GM23338 (cell line): ENCODE measurements at regions not wholly inside any gene's neighbourhood (a gene's known extent, or its start where the extent isn't known, plus 50 kb on each side); places are given as distances from the start of the nearest gene placed in this dataset.

Experiments used
- ATAC-seq: fragments of 200-7000 bp; cut with Tn5 transposase; 3 replicates; pipeline ENCODE4 v1.9.1; 2020
- DNase-seq: peaks from one replicate; pipeline ENCODE4 v3.0.0-alpha.2; 2015; ENCODE audit warnings: low spot score
- H2AFZ ChIP-seq: fragments of 200-600 bp; sonication (generic); 2 replicates; pipeline ENCODE4 v1.8.0; 2016; ENCODE audit warnings: antibody characterized with exemption, mild to moderate bottlenecking, moderate library complexity
- H3F3A ChIP-seq: fragments of 200-600 bp; sonication (generic); replicated peaks from 2 replicates; pipeline ENCODE4 v1.8.0; 2017; ENCODE audit warnings: antibody characterized with exemption, mixed run types, low read depth
- H3K27ac ChIP-seq: fragments of 200-600 bp; sonication (generic); 2 replicates; pipeline ENCODE4 v1.6.1; 2016; ENCODE audit warnings: low read depth
- H3K27me3 ChIP-seq: fragments of 200-600 bp; sonication (generic); 2 replicates; pipeline ENCODE4 v1.8.0; 2016; ENCODE audit warnings: mild to moderate bottlenecking, mixed run types, moderate library complexity; ENCODE audit not compliant: insufficient read depth
- H3K36me3 ChIP-seq: fragments of 200-600 bp; sonication (generic); 2 replicates; pipeline ENCODE4 v1.8.0; 2016; ENCODE audit warnings: mild to moderate bottlenecking; ENCODE audit not compliant: insufficient read depth
- H3K4me1 ChIP-seq: fragments of 200-600 bp; sonication (generic); 2 replicates; pipeline ENCODE4 v1.8.0; 2016; ENCODE audit warnings: mild to moderate bottlenecking, moderate library complexity; ENCODE audit not compliant: insufficient read depth
- H3K4me2 ChIP-seq: fragments of 200-600 bp; sonication (generic); 2 replicates; pipeline ENCODE4 v1.7.1; 2017; ENCODE audit warnings: mixed run types
- H3K4me3 ChIP-seq: fragments of 200-600 bp; sonication (generic); 2 replicates; pipeline ENCODE4 v1.6.1; 2016; ENCODE audit warnings: mixed run types
- H3K79me2 ChIP-seq: fragments of 200-600 bp; sonication (generic); replicated peaks from 2 replicates; pipeline ENCODE4 v1.8.0; 2017; ENCODE audit warnings: mild to moderate bottlenecking; ENCODE audit not compliant: insufficient read depth
- H3K9me2 ChIP-seq: fragments of 200-600 bp; sonication (generic); 2 replicates; pipeline ENCODE4 v1.8.0; 2017; ENCODE audit not compliant: insufficient read depth
- H4K20me1 ChIP-seq: fragments of 200-600 bp; sonication (generic); replicated peaks from 2 replicates; pipeline ENCODE4 v1.8.0; 2017; ENCODE audit warnings: mild to moderate bottlenecking; ENCODE audit not compliant: insufficient read depth
- H3K27ac Mint-ChIP-seq: 2 replicates; pipeline ENCODE4 v1.8.0; 2020; ENCODE audit warnings: inconsistent platforms, mild to moderate bottlenecking, moderate library complexity, mixed read lengths
- H3K27me3 Mint-ChIP-seq: 3 replicates; pipeline ENCODE4 v1.8.0; 2022; ENCODE audit warnings: low read depth, mild to moderate bottlenecking, moderate library complexity, mixed read lengths, inconsistent platforms; ENCODE audit not compliant: insufficient read depth, poor library complexity
- H3K36me3 Mint-ChIP-seq: 3 replicates; pipeline ENCODE4 v1.8.0; 2021; ENCODE audit warnings: low read depth, mild to moderate bottlenecking, inconsistent platforms, moderate library complexity, mixed read lengths
- H3K4me1 Mint-ChIP-seq: 3 replicates; pipeline ENCODE4 v1.8.0; 2020; ENCODE audit warnings: mild to moderate bottlenecking, inconsistent platforms, mixed read lengths
- H3K4me3 Mint-ChIP-seq: 3 replicates; pipeline ENCODE4 v1.8.0; 2021; ENCODE audit warnings: moderate library complexity, mild to moderate bottlenecking, inconsistent platforms, mixed read lengths
- H3K9me3 Mint-ChIP-seq: 3 replicates; pipeline ENCODE4 v1.8.0; 2020; ENCODE audit warnings: moderate library complexity, mild to moderate bottlenecking, inconsistent platforms, mixed read lengths
- CREB1 ChIP-seq: fragments of 250-450 bp; sonication (Bioruptor Pico); IDR thresholded peaks from 2 replicates; pipeline ENCODE4 v1.5.0; 2020; ENCODE audit warnings: low read depth, mild to moderate bottlenecking, moderate library complexity
- CTCF ChIP-seq, 2 experiments: fragments of 200-600 bp in 1 of 2; sonication (generic) in 1 of 2; conservative IDR thresholded peaks; 2 replicates each; pipeline versions ENCODE4 v1.5.1 to v1.6.1; 2016 to 2017; ENCODE audit warnings: antibody characterized with exemption in 2 of 2, low read depth in 2 of 2, mild to moderate bottlenecking in 2 of 2, moderate library complexity in 1 of 2
- ETS1 ChIP-seq: IDR thresholded peaks from 2 replicates; pipeline ENCODE4 v1.6.1; 2016; ENCODE audit warnings: antibody characterized with exemption
- EZH2 ChIP-seq: fragments of 200-600 bp; sonication (generic); IDR thresholded peaks from one replicate; pipeline ENCODE4 v1.8.0; 2017; ENCODE audit warnings: antibody characterized with exemption, mild to moderate bottlenecking, low read depth; ENCODE audit not compliant: unreplicated experiment
- EZH2phosphoT487 ChIP-seq: fragments of 200-600 bp; sonication (generic); IDR thresholded peaks from one replicate; pipeline ENCODE4 v1.8.1; 2018; ENCODE audit warnings: antibody characterized with exemption; ENCODE audit not compliant: unreplicated experiment
- JUNB ChIP-seq: IDR thresholded peaks from one replicate; pipeline ENCODE4 v1.6.1; 2016; ENCODE audit warnings: antibody characterized with exemption; ENCODE audit not compliant: unreplicated experiment
- NANOG ChIP-seq: IDR thresholded peaks from 2 replicates; pipeline ENCODE4 v1.6.1; 2016; ENCODE audit warnings: antibody characterized with exemption, borderline replicate concordance
- POLR2AphosphoS5 ChIP-seq: IDR thresholded peaks from 2 replicates; pipeline ENCODE4 v1.6.1; 2016; ENCODE audit warnings: antibody characterized with exemption, low read depth
- REST ChIP-seq: IDR thresholded peaks from one replicate; pipeline ENCODE4 v1.6.1; 2018; ENCODE audit warnings: antibody characterized with exemption; ENCODE audit not compliant: unreplicated experiment
- STAT1 ChIP-seq: IDR thresholded peaks from one replicate; pipeline ENCODE4 v1.6.1; 2016; ENCODE audit warnings: antibody characterized with exemption; ENCODE audit not compliant: unreplicated experiment
- ZNF114 ChIP-seq: fragments of 250-450 bp; sonication (Bioruptor Pico); IDR thresholded peaks from 2 replicates; pipeline ENCODE4 v1.5.0; 2020; ENCODE audit warnings: mild to moderate bottlenecking, moderate library complexity
- ZNF331 ChIP-seq: fragments of 250-450 bp; sonication (Bioruptor Pico); IDR thresholded peaks from 2 replicates; pipeline ENCODE4 v1.5.0; 2020; ENCODE audit warnings: low read depth, mild to moderate bottlenecking, moderate library complexity
- ZNF462 ChIP-seq: fragments of 250-450 bp; sonication (Bioruptor Pico); IDR thresholded peaks from 2 replicates; pipeline ENCODE4 v1.5.0; 2020; ENCODE audit warnings: mild to moderate bottlenecking, moderate library complexity

GRCh38 chr15:62826561-62826960, 216.0 kb upstream of the TPM1 start:
- Histone ChIP-seq H3K27me3 (no peaks in the 10 kb centered on the region), H3K27ac (no peak overlapping the region), H3K9me2 (peaks cover 18% of the 10 kb centered on the region; the same call in 1 of the 2 replicates), H3K4me2 (no peak overlapping the region), H3K79me2 (no peaks in the 10 kb centered on the region), H3K36me3 (no peaks in the 10 kb centered on the region), H3K4me1 (no peaks in the 10 kb centered on the region), H3F3A (no peaks in the 10 kb centered on the region), H2AFZ (no peak overlapping the region), H3K4me3 (no peak overlapping the region), H4K20me1 (no peaks in the 10 kb centered on the region; the same call in 1 of the 2 replicates)
- DNase-seq (no peak), ATAC-seq (no peak)
- TF ChIP-seq ETS1: no peak
- TF ChIP-seq JUNB: no peak
- TF ChIP-seq NANOG: no peak
- no peak for TF ChIP-seq STAT1
- TF ChIP-seq ZNF331 (CRISPR knock-in tag): no peak
- TF ChIP-seq REST: no peak
- TF ChIP-seq EZH2phosphoT487: no peak
- no peak for TF ChIP-seq ZNF462 (CRISPR knock-in tag)
- no peak for TF ChIP-seq ZNF114 (CRISPR knock-in tag)
- no peak for TF ChIP-seq CREB1
- no peak for TF ChIP-seq EZH2
- no peak for TF ChIP-seq CTCF (conservative IDR thresholded peaks at IDR 0.05; ENCODE audit: low read depth in 2 of 2)
- no peak for TF ChIP-seq POLR2AphosphoS5
- Mint-ChIP-seq H3K4me3 (no peak overlapping the region), H3K27ac (no peak overlapping the region), H3K27me3 (no peaks in the 10 kb centered on the region), H3K4me1 (no peaks in the 10 kb centered on the region), H3K36me3 (no peaks in the 10 kb centered on the region), H3K9me3 (no peaks in the 10 kb centered on the region)
